HepG2 (cell line): ENCODE measurements at regions not wholly inside any gene's neighbourhood (a gene's known extent, or its start where the extent isn't known, plus 50 kb on each side); places are given as distances from the start of the nearest gene placed in this dataset.

ENCODE experiments used
- CBFB ChIP-seq: sonication (generic); formaldehyde crosslinking; IDR thresholded peaks from 2 replicates; pipeline ENCODE4 v1.4.0; 2020; ENCODE audit warnings: missing genetic modification reagents
- FOSL1 ChIP-seq: sonication (generic); formaldehyde crosslinking; IDR thresholded peaks from 2 replicates; pipeline ENCODE4 v1.9.0; 2021; ENCODE audit warnings: missing genetic modification reagents, borderline replicate concordance
- FOXK2 ChIP-seq: fragments of 450-650 bp; IDR thresholded peaks from 2 replicates; pipeline ENCODE4 v1.6.1; 2016
- IRX3 ChIP-seq: sonication (generic); formaldehyde crosslinking; IDR thresholded peaks from 2 replicates; pipeline ENCODE4 v1.8.1; 2023; ENCODE audit warnings: mild to moderate bottlenecking, low read depth, missing genetic modification reagents, borderline replicate concordance
- MAFG ChIP-seq: sonication (generic); formaldehyde crosslinking; IDR thresholded peaks from 2 replicates; pipeline ENCODE4 v1.5.1; 2020; ENCODE audit warnings: mild to moderate bottlenecking, missing genetic modification reagents
- REL ChIP-seq: sonication (generic); formaldehyde crosslinking; conservative IDR thresholded peaks from 2 replicates; pipeline ENCODE4 v1.8.0; 2022; ENCODE audit warnings: mild to moderate bottlenecking, missing genetic modification reagents, moderate library complexity
- SP2 ChIP-seq: sonication (generic); formaldehyde crosslinking; IDR thresholded peaks from 2 replicates; pipeline ENCODE4 v1.5.1; 2020; ENCODE audit warnings: mild to moderate bottlenecking, missing genetic modification reagents
- ZBTB7A ChIP-seq: sonication (generic); formaldehyde crosslinking; IDR thresholded peaks from 2 replicates; pipeline ENCODE4 v1.8.0; 2022; ENCODE audit warnings: mild to moderate bottlenecking, missing genetic modification reagents
- ZNF136 ChIP-seq: sonication (generic); formaldehyde crosslinking; IDR thresholded peaks from 2 replicates; pipeline ENCODE4 v1.8.1; 2022; ENCODE audit warnings: low read depth, mild to moderate bottlenecking, moderate library complexity, missing genetic modification reagents
- ZNF274 ChIP-seq: sonication (generic); formaldehyde crosslinking; IDR thresholded peaks from 2 replicates; pipeline ENCODE4 v1.5.1; 2020; ENCODE audit warnings: mild to moderate bottlenecking, missing genetic modification reagents
- ZNF432 ChIP-seq: sonication (generic); formaldehyde crosslinking; IDR thresholded peaks from 2 replicates; pipeline ENCODE4 v1.5.0; 2020; ENCODE audit warnings: missing genetic modification reagents, mild to moderate bottlenecking, borderline replicate concordance
- ZNF839 ChIP-seq: sonication (generic); formaldehyde crosslinking; IDR thresholded peaks from 2 replicates; pipeline ENCODE4 v1.4.0; 2020; ENCODE audit warnings: missing genetic modification reagents, mild to moderate bottlenecking, borderline replicate concordance
- ZZZ3 ChIP-seq: sonication (generic); formaldehyde crosslinking; IDR thresholded peaks from 2 replicates; pipeline ENCODE4 v1.4.0; 2020; ENCODE audit warnings: missing genetic modification reagents, mild to moderate bottlenecking, borderline replicate concordance
- TF ChIP-seq, protein P1 (sequence below): IDR thresholded peaks from 2 replicates; pipeline ENCODE4 v1.6.1; 2012; ENCODE audit warnings: low read depth, low read length, improper control_type of control experiment
- TF ChIP-seq, protein P2 (sequence below): sonication (generic); formaldehyde crosslinking; IDR thresholded peaks from 2 replicates; pipeline ENCODE4 v1.4.0; 2020; ENCODE audit warnings: missing genetic modification reagents
- TF ChIP-seq, protein P3 (sequence below): sonication (generic); formaldehyde crosslinking; IDR thresholded peaks from 2 replicates; pipeline ENCODE4 v1.4.0; 2020; ENCODE audit warnings: missing genetic modification reagents
- TF ChIP-seq, protein P4 (sequence below): sonication (generic); formaldehyde crosslinking; IDR thresholded peaks from 2 replicates; pipeline ENCODE4 v1.4.0; 2020; ENCODE audit warnings: low read depth, mild to moderate bottlenecking, missing genetic modification reagents
- TF ChIP-seq, protein P5 (sequence below): sonication (generic); formaldehyde crosslinking; IDR thresholded peaks from 2 replicates; pipeline ENCODE4 v1.5.0; 2020; ENCODE audit warnings: mild to moderate bottlenecking, missing genetic modification reagents
- TF ChIP-seq, protein P6 (sequence below): sonication (generic); formaldehyde crosslinking; IDR thresholded peaks from 2 replicates; pipeline ENCODE4 v1.9.0; 2022; ENCODE audit warnings: missing genetic modification reagents, mild to moderate bottlenecking, borderline replicate concordance
- TF ChIP-seq, protein P7 (sequence below): sonication (generic); formaldehyde crosslinking; IDR thresholded peaks from 2 replicates; pipeline ENCODE4 v1.8.0; 2022; ENCODE audit warnings: mild to moderate bottlenecking, missing genetic modification reagents, moderate library complexity

DNA sequence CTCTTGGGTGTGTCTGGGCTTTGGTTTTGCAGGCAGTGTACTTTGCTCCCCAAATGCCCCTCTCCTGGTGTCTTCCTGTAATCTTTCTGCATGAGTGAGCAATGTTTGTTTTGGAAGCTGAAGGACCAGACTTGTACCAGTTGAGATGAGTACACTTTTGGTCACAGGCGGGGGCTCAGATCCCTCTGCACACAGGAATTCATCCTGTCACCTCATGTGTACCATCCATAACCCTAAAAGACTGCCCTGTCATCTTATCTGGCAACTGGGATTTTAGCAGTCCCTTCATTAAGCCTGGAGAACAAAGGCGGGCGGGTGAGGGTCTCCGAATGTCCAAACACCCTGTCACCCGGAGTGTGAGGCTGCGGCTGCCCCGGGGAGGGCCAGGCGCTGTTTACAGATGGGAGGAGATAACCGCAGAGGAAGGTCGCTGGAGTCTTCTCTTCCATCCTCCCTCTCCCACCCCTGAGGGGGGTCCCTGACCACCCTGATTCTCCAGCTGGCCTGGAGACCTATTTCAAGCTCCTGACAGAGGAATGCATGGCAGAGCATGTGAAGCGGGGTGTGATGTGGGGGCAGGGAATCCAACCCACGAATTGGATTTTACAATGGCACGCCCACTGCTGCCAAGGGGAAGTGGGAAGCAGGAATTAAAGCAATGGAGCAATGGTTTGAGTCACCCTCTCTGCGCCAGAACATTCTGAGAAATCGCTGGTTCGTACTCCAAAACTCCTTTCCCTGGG is 158.2 kb upstream of the MYCN start (continued):
- TF ChIP-seq, protein P1, sequence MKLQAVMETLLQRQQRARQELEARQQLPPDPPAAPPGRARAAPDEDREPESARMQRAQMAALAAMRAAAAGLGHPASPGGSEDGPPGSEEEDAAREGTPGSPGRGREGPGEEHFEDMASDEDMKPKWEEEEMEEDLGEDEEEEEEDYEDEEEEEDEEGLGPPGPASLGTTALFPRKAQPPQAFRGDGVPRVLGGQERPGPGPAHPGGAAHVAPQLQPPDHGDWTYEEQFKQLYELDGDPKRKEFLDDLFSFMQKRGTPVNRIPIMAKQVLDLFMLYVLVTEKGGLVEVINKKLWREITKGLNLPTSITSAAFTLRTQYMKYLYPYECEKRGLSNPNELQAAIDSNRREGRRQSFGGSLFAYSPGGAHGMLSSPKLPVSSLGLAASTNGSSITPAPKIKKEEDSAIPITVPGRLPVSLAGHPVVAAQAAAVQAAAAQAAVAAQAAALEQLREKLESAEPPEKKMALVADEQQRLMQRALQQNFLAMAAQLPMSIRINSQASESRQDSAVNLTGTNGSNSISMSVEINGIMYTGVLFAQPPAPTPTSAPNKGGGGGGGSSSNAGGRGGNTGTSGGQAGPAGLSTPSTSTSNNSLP = no peak
- TF ChIP-seq, protein P2, sequence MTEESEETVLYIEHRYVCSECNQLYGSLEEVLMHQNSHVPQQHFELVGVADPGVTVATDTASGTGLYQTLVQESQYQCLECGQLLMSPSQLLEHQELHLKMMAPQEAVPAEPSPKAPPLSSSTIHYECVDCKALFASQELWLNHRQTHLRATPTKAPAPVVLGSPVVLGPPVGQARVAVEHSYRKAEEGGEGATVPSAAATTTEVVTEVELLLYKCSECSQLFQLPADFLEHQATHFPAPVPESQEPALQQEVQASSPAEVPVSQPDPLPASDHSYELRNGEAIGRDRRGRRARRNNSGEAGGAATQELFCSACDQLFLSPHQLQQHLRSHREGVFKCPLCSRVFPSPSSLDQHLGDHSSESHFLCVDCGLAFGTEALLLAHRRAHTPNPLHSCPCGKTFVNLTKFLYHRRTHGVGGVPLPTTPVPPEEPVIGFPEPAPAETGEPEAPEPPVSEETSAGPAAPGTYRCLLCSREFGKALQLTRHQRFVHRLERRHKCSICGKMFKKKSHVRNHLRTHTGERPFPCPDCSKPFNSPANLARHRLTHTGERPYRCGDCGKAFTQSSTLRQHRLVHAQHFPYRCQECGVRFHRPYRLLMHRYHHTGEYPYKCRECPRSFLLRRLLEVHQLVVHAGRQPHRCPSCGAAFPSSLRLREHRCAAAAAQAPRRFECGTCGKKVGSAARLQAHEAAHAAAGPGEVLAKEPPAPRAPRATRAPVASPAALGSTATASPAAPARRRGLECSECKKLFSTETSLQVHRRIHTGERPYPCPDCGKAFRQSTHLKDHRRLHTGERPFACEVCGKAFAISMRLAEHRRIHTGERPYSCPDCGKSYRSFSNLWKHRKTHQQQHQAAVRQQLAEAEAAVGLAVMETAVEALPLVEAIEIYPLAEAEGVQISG (CRISPR knock-in tag) = no peak
- no peak for TF ChIP-seq ZNF432 (CRISPR knock-in tag)
- no peak for TF ChIP-seq SP2 (CRISPR knock-in tag)
- TF ChIP-seq, protein P3, sequence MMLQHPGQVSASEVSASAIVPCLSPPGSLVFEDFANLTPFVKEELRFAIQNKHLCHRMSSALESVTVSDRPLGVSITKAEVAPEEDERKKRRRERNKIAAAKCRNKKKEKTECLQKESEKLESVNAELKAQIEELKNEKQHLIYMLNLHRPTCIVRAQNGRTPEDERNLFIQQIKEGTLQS (CRISPR knock-in tag) = no peak; the same call in 1 of the 2 replicates
- TF ChIP-seq, protein P4, sequence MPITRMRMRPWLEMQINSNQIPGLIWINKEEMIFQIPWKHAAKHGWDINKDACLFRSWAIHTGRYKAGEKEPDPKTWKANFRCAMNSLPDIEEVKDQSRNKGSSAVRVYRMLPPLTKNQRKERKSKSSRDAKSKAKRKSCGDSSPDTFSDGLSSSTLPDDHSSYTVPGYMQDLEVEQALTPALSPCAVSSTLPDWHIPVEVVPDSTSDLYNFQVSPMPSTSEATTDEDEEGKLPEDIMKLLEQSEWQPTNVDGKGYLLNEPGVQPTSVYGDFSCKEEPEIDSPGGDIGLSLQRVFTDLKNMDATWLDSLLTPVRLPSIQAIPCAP (CRISPR knock-in tag) = no peak
- TF ChIP-seq ZBTB7A (CRISPR knock-in tag) = peak; percentile 65; the same call in 1 of the 2 replicates
- TF ChIP-seq CBFB = 0 out of 2 replicates have a peak, but pooled peaks have one; percentile 26
- TF ChIP-seq, protein P5, sequence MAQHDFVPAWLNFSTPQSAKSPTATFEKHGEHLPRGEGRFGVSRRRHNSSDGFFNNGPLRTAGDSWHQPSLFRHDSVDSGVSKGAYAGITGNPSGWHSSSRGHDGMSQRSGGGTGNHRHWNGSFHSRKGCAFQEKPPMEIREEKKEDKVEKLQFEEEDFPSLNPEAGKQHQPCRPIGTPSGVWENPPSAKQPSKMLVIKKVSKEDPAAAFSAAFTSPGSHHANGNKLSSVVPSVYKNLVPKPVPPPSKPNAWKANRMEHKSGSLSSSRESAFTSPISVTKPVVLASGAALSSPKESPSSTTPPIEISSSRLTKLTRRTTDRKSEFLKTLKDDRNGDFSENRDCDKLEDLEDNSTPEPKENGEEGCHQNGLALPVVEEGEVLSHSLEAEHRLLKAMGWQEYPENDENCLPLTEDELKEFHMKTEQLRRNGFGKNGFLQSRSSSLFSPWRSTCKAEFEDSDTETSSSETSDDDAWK (CRISPR knock-in tag) = no peak
- TF ChIP-seq, protein P6, sequence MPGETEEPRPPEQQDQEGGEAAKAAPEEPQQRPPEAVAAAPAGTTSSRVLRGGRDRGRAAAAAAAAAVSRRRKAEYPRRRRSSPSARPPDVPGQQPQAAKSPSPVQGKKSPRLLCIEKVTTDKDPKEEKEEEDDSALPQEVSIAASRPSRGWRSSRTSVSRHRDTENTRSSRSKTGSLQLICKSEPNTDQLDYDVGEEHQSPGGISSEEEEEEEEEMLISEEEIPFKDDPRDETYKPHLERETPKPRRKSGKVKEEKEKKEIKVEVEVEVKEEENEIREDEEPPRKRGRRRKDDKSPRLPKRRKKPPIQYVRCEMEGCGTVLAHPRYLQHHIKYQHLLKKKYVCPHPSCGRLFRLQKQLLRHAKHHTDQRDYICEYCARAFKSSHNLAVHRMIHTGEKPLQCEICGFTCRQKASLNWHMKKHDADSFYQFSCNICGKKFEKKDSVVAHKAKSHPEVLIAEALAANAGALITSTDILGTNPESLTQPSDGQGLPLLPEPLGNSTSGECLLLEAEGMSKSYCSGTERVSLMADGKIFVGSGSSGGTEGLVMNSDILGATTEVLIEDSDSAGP = no peak
- TF ChIP-seq, protein P7, sequence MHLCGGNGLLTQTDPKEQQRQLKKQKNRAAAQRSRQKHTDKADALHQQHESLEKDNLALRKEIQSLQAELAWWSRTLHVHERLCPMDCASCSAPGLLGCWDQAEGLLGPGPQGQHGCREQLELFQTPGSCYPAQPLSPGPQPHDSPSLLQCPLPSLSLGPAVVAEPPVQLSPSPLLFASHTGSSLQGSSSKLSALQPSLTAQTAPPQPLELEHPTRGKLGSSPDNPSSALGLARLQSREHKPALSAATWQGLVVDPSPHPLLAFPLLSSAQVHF (CRISPR knock-in tag) = no peak
- TF ChIP-seq REL (CRISPR knock-in tag) = no peak
- no peak for TF ChIP-seq ZZZ3 (CRISPR knock-in tag)
- no peak for TF ChIP-seq IRX3 (CRISPR knock-in tag)
- TF ChIP-seq ZNF136 (CRISPR knock-in tag) = no peak
- no peak for TF ChIP-seq FOXK2
- TF ChIP-seq MAFG (CRISPR knock-in tag) = no peak
- no peak for TF ChIP-seq ZNF274 (CRISPR knock-in tag)
- no peak for TF ChIP-seq ZNF839 (CRISPR knock-in tag)
- TF ChIP-seq FOSL1 = no peak
